Stomach (tissue), 8 donors: ENCODE measurements at regions not wholly inside any gene's neighbourhood (a gene's known extent, or its start where the extent isn't known, plus 50 kb on each side); places are given as distances from the start of the nearest gene placed in this dataset.

ENCODE experiments used
- DNase-seq, 2 donors: peaks; one replicate each; pipeline versions ENCODE4 v3.0.0 to v3.0.0-alpha.2; 2013 to 2019
- H3K27ac ChIP-seq, 5 donors: fragments of 200-600 bp in 4 of 5; sonication (generic) in 4 of 5; one replicate each; pipeline ENCODE4 v1.5.1; 2013 to 2019; ENCODE audit warnings: mild to moderate bottlenecking in 1 of 5, moderate library complexity in 1 of 5
- H3K27me3 ChIP-seq, 3 donors: fragments of 200-600 bp; sonication (generic); one replicate each; pipeline ENCODE4 v1.5.1; 2017 to 2019; ENCODE audit warnings: mixed run types in 1 of 3
- H3K36me3 ChIP-seq, 4 donors: fragments of 200-600 bp; sonication (generic); 1 replicate in 3 of 4; 2 replicates in 1 of 4; pipeline ENCODE4 v1.5.1; 2016 to 2019
- H3K4me1 ChIP-seq, 4 donors: fragments of 200-600 bp; sonication (generic); one replicate each; pipeline ENCODE4 v1.5.1; 2016 to 2019
- H3K4me3 ChIP-seq, 4 donors: fragments of 200-600 bp; sonication (generic) in 3 of 4; one replicate each; pipeline ENCODE4 v1.5.1; 2016 to 2019; ENCODE audit warnings: mild to moderate bottlenecking in 1 of 4
- H3K9me3 ChIP-seq, 4 donors: fragments of 200-600 bp; sonication (generic); one replicate each; pipeline ENCODE4 v1.5.1; 2016 to 2019
- EP300 ChIP-seq: sonication (generic); formaldehyde crosslinking; IDR thresholded peaks from one replicate; pipeline ENCODE4 v1.6.1; 2017; ENCODE audit warnings: antibody characterized with exemption
- POLR2A ChIP-seq, 4 donors: fragments of 450-650 bp; IDR thresholded peaks; one replicate each; pipeline ENCODE4 v1.6.1; 2016; ENCODE audit warnings: antibody characterized with exemption in 4 of 4, control low read depth in 2 of 4, mild to moderate bottlenecking in 1 of 4, moderate library complexity in 1 of 4
- POLR2AphosphoS5 ChIP-seq, 3 donors: sonication (generic); formaldehyde crosslinking; IDR thresholded peaks; one replicate each; pipeline ENCODE4 v1.6.1; 2016; ENCODE audit warnings: antibody characterized with exemption in 3 of 3
- WGBS, 5 donors: extraction: QIAGEN DNeasy Blood & Tissue Kit in 3 of 5; methylation state at CpG; one replicate each; pipeline versions ENCODE4 v1.1.5 to v1.1.7; 2013 to 2018; 5-methylcytosine and 5-hydroxymethylcytosine counted together
- intact Hi-C: fragments of 100-400 bp; cut with DNase I; formaldehyde crosslinking; loops from one replicate; pipeline ENCODE4 v1.15.1; 2023; ENCODE audit warnings: low total_unique reads
- TF ChIP-seq, protein P1 (sequence below), 7 experiments: fragments of 450-650 bp in 4 of 7; fragments of 200-600 bp in 3 of 7; sonication (generic) in 3 of 7; IDR thresholded peaks; one replicate each; pipeline ENCODE4 v1.5.1; 2016 to 2019; ENCODE audit warnings: antibody characterized with exemption in 7 of 7, control low read depth in 2 of 7, mild to moderate bottlenecking in 1 of 7
- donor health status: healthy with polysubstance abuse.
- donor health status: Bipolar disorder and iron deficiency.
- donor health status: healthy.

DNA sequence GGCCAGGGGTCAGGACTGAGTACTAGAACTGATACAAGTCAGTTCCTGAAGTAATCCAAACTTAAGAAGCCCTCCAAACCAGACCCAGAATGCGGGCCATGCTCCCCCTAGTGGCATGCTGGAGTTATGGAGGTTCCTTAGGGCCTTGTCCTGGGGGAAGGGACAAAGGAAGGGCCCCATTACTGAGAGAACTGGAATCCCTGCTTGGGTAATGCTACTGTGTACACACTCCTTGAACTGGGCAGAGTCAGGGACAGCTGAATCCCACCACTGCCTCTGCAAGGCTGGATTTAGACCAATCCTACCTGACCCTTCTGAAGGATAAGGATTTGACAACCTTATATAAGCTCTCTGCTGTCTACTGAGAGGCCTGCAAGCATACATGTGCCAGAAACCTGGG lies 97.3 kb upstream of the AKIP1 start:
- peak; percentile 71 to 93 for DNase-seq
- Histone ChIP-seq H3K27me3 (no peaks in the 10 kb centered on the region), H3K4me3 (no peak overlapping the region), H3K9me3 (no peaks in the 10 kb centered on the region), H3K4me1 (peaks cover 32 to 55% (median 42%) of the 10 kb centered on the region in 4 donors), H3K36me3 (no peaks in the 10 kb centered on the region), H3K27ac (peak overlapping the region; percentile 71 to 98 (median 92))
- intact Hi-C loops = loop anchor here (10.0 kb wide), 1 partner anchor 119 kb away; no protein-coding TSS in a partner anchor
- TF ChIP-seq POLR2AphosphoS5 (IDR thresholded peaks at IDR 0.05) (peak in 1 of 3 donors; percentile 79), POLR2A (IDR thresholded peaks at IDR 0.05) (no peak)
- TF ChIP-seq, protein P1, sequence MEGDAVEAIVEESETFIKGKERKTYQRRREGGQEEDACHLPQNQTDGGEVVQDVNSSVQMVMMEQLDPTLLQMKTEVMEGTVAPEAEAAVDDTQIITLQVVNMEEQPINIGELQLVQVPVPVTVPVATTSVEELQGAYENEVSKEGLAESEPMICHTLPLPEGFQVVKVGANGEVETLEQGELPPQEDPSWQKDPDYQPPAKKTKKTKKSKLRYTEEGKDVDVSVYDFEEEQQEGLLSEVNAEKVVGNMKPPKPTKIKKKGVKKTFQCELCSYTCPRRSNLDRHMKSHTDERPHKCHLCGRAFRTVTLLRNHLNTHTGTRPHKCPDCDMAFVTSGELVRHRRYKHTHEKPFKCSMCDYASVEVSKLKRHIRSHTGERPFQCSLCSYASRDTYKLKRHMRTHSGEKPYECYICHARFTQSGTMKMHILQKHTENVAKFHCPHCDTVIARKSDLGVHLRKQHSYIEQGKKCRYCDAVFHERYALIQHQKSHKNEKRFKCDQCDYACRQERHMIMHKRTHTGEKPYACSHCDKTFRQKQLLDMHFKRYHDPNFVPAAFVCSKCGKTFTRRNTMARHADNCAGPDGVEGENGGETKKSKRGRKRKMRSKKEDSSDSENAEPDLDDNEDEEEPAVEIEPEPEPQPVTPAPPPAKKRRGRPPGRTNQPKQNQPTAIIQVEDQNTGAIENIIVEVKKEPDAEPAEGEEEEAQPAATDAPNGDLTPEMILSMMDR (IDR thresholded peaks at IDR 0.05) = peak in 5 of 7 experiments; percentile 52 to 83 (median 80)
- 14 to 44% (median 19%) methylated on average over 1 of the region's 1 CpG for WGBS, 5 donors

DNA sequence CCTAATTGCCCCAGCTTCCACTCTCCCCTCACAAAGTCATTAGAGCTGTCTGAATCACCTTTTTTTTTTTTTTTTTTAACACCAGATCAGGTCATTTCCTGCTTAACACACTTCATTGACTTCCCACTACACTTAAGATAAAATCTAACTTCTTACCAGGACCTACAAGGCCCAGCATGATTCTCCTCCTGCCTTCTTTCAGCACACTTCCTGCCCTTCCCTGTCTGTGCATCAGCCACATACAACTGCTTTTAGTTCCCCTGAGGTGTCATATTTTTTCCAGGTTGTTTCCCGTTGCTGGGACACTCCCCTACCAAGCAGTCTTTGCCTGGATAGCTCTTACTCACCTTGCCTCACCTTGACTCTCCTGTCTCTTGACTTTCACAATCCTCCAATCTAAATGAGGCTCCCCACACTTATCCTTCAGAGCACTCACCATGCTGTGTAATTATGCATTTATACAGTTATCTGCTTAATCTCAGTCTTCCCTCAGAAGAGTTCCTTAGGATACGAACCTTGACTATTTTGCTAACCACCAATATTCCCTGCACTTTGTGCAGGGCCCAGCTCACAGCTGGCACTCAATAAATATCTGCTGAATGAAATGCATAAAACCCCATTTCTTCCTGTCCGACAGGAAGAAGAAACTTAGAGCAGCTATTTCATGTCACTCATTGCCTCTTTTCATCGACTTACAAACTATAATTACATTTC lies 96.6 kb upstream of the AKIP1 start:
- no peak overlapping the region for H3K4me3 ChIP-seq
- no peaks in the 10 kb centered on the region for H3K9me3 ChIP-seq
- H3K27ac ChIP-seq = peak overlapping the region in 4 of 5 donors; percentile 91 to 98 (median 93)
- intact Hi-C loops = loop anchor here (10.0 kb wide), 1 partner anchor 120 kb away; no protein-coding TSS in a partner anchor
- 46 to 61% (median 58%) methylated on average over 4 of the region's 4 CpGs for WGBS, 5 donors
- H3K4me1 ChIP-seq = peaks cover 32 to 48% (median 40%) of the 10 kb centered on the region in 4 donors
- H3K27me3 ChIP-seq = no peaks in the 10 kb centered on the region
- TF ChIP-seq POLR2AphosphoS5 (IDR thresholded peaks at IDR 0.05) = peak in 1 of 3 donors; percentile 10
- no peak for TF ChIP-seq EP300
- peak in 1 of 2 donors; percentile 64 for DNase-seq
- H3K36me3 ChIP-seq = no peaks in the 10 kb centered on the region

DNA sequence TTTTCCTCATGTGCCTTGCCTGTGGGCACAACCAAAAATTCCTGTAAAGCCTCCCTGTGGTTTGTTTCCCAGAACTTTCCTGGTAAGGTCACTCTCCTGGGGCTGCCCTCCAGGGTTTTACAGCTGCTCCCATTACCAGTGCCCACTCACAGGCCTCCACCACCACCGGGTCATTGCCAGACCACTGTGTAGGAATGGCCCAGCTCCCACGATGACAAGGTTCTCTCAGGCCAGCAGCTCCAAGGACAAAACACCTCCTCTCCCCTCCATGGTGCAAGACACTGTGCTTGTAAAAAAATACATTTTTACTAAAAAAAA lies 96.1 kb upstream of the AKIP1 start:
- H3K36me3 ChIP-seq = no peaks in the 10 kb centered on the region
- intact Hi-C loops = loop anchor here (10.0 kb wide), 1 partner anchor 120 kb away; no protein-coding TSS in a partner anchor

DNA sequence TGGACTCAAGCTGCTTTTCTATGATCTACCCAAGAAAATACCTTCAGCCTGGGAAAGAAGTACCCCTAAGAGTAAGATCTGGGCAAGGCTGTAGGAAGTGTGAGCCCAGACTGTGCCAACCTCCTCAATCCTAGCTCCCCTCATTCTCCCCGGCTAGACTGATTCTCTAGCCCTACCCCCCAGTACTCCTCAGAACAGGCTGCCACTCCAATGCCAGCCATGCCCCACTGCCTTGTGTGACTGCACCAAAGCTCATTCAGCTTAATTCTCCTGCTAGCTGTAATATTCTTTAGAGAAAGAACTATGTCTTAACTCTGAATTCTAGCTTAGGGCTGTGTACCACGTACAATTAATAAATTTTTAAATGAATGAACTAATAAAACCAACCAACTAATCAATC lies 92.6 kb upstream of the AKIP1 start:
- intact Hi-C loops = loop anchor here (10.0 kb wide), 1 partner anchor 124 kb away; no protein-coding TSS in a partner anchor
- no peak for TF ChIP-seq POLR2AphosphoS5 (IDR thresholded peaks at IDR 0.05)
- Histone ChIP-seq H3K27me3 (no peaks in the 10 kb centered on the region), H3K4me1 (peaks cover 6 to 12% (median 9%) of the 10 kb centered on the region in 4 donors), H3K4me3 (no peak overlapping the region), H3K27ac (no peak overlapping the region), H3K9me3 (no peaks in the 10 kb centered on the region), H3K36me3 (no peaks in the 10 kb centered on the region)
- no peak for DNase-seq
- WGBS, 5 donors = 86 to 96% (median 95%) methylated on average over 2 of the region's 2 CpGs

More for the DNA sequence above, 96.1 kb upstream of the AKIP1 start:
- WGBS, 5 donors = 59 to 81% (median 77%) methylated on average over 2 of the region's 2 CpGs
- Histone ChIP-seq H3K9me3 (no peaks in the 10 kb centered on the region), H3K27ac (peak overlapping the region in 4 of 5 donors; percentile 91 to 98 (median 93)), H3K27me3 (no peaks in the 10 kb centered on the region), H3K4me3 (no peak overlapping the region), H3K4me1 (peaks cover 32 to 46% (median 40%) of the 10 kb centered on the region in 4 donors)
- TF ChIP-seq, protein P1 (IDR thresholded peaks at IDR 0.05) = no peak
- TF ChIP-seq POLR2A (IDR thresholded peaks at IDR 0.05) = no peak
- no peak for TF ChIP-seq EP300
- no peak for TF ChIP-seq POLR2AphosphoS5 (IDR thresholded peaks at IDR 0.05)
- no peak for DNase-seq

DNA sequence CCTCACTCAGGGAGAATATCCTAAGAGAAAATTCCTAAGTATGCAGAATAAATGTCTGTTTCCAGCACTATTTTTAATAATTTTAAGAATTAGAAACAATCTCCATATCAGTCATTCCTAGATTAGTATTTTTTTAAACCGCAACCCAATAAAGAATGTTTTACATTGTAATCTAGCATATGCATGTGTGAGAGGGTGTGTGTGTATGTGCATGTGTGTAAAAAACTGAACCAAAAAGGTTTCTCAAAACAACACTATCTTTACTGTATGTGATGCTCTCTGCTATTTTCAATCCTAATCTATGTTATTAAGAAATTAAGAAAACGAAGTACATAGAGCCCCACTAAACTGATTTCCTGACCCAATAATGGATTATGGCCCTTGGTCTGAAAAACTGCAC lies 90.6 kb upstream of the AKIP1 start:
- intact Hi-C loops = no loop called here
- no peaks in the 10 kb centered on the region for H3K4me1 ChIP-seq
- 49 to 71% (median 54%) methylated on average over 2 of the region's 2 CpGs for WGBS, 5 donors
- TF ChIP-seq POLR2AphosphoS5 (IDR thresholded peaks at IDR 0.05) = no peak
- TF ChIP-seq, protein P1 (IDR thresholded peaks at IDR 0.05) = no peak
- TF ChIP-seq EP300 = no peak
- no peak for TF ChIP-seq POLR2A (IDR thresholded peaks at IDR 0.05)
- H3K4me3 ChIP-seq = no peak overlapping the region
- H3K27me3 ChIP-seq = no peaks in the 10 kb centered on the region
- no peak for DNase-seq
- H3K9me3 ChIP-seq = no peaks in the 10 kb centered on the region
- H3K27ac ChIP-seq = no peak overlapping the region
- no peaks in the 10 kb centered on the region for H3K36me3 ChIP-seq
